Activated CD4-positive, alpha-beta T cell treated with anti-CD3 and anti-CD28 coated beads for 4 hours (primary cell): ENCODE measurements at regions not wholly inside any gene's neighbourhood (a gene's known extent, or its start where the extent isn't known, plus 50 kb on each side); places are given as distances from the start of the nearest gene placed in this dataset.
"Not testable (repeated sequence)": the region's sequence is repeated elsewhere in the genome, so short reads cannot be mapped to it uniquely, and the experiment has no call there.

ENCODE experiments used
- DNase-seq, 2 donors: peaks; one replicate each; pipeline ENCODE4 v3.0.0-alpha.2; 2020

- no peak for DNase-seq
Observed at GRCh38 chr3:102038477-102039142, 189.3 kb downstream of the NFKBIZ start.

DNA sequence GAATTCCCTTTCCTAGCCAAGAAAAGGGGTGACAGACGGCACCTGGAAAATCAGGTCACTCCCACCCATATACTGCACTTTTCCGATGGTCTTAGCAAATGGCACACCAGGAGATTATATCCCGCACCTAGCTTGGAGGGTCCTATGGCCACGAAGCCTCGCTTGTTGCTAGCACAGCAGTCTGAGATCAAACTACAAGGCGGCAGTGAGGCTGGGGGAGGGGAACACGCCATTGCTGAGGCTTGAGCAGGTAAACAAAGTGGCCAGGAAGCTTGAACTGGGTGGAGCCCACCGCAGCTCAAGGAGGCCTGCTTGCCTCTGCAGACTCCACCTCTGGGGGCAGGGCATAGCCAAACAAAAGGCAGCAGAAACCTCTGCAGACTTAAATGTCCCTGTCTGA lies 190.8 kb downstream of the NFKBIZ start:
- DNase-seq = not testable (repeated sequence)

- no peak for DNase-seq
Observed at GRCh38 chr3:102053375-102053989, 204.2 kb downstream of the NFKBIZ start.

DNA sequence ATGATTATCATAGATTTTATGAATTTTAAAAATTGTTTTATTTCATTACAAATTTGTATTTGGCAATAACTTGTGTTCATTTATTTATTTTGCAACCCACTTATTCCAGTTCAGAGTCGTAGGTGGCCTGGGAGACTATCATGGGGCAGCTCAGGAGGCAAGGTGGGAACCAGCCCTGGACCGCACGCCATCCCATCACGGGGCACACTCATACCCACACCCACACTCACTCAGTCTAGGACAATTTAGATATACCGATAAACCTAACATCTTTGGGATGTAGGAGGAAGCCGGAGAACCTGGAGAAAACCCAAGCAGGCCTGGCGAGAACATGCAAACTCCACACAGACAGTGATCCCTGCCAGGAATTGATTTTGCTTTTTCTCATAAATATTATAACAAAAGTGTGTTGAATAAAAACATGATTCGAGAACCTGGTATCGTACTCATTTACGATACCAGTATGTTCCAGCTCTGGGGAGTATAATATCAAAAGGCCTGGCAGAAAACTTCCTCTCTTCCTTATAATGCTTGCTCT lies 205.3 kb downstream of the NFKBIZ start:
- no peak for DNase-seq

DNA sequence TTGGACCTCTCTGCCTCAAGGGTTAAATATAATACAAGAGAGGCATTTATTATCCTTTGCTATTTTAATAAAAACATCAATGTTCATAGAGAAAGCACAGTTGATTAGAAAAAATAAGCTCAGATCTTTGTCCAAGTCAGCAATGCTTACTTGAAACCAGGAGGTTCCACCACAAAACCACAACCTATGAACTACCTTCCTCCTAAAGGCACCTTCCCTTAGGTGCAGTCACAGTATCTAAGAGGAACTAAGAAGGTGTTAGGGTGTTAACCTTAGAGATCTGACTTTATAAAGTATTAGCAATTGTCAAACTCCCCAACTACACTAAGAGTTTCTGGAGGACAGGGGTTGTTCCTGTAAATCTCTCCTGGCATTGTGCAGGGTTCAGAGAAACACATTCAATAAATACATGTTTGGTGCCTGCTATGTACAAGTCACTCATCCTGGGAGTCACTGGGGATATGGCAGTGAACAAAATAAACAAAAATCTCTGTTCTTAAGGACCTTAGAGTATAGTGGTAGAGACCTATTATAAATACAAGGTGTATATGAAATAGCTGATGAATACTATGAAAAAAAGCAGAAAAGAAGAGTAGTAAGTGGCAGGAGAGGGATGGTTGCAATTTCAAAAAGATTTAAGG lies 208.6 kb downstream of the NFKBIZ start:
- peak in 1 of 2 donors; percentile 19 for DNase-seq

- DNase-seq = peak in 1 of 2 donors; percentile 30
Observed at GRCh38 chr3:102059145-102059943, 210.0 kb downstream of the NFKBIZ start.

GRCh38 chr3:102060814-102061213 lies 211.5 kb downstream of the NFKBIZ start:
- DNase-seq = no peak

DNA sequence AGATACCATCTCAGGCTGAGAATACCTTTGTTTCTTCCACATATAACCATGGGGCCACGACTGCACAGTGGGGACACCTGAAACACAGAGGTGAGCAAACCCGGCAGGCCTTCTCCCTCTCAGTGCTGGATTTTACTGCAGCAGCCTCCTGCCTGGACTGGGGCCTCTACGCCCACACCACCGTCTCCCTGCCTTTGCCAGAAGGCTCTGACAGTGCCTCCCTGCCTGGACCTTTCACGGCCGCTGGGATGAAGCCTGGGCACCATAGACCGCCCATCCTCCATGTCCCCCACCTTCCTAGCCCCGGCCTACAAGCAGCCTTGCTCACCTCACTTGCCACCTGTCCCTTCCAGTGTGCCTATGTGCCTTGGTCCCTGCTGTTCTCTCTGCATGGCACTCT lies 214.3 kb downstream of the NFKBIZ start:
- no peak for DNase-seq

- no peak for DNase-seq
Observed at GRCh38 chr3:102066470-102066869, 217.2 kb downstream of the NFKBIZ start.

DNA sequence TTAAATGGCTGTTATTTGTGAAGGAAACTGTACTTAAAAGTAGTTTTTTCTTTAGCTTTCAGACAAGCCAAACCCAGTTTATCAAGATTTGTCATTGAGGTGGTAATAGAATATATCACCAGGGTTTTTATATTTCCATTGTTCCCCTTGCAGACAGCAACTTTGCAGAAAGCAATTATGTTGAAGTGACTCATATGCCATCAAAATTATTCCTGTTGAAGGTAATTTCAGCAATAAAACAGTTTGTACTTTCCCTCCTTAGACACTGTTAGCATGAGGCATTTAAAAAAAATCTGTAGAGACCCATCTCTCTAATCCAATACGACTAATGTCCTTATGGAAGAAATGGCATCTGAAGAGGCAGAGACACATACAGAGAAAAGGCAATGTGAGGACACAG lies 219.0 kb downstream of the NFKBIZ start:
- no peak for DNase-seq

DNA sequence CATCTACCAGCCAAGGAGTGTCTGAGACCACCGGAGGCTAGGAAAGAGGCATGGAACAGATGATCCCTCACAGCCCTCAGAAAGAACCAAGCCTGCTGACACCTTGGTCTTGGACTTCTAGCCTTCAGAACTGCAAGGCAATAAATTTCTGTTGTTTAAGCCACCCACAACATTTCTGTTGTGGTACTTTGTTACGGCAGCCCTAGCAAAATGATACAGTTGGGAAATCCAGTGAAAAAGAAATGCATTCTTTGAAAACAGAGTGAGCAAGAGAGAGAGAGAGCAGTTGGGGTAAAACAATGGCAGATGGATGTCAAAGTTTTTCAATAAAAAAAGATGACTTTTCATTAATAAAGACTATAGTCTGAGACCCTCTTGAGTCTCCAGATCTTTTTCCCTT lies 219.4 kb downstream of the NFKBIZ start:
- DNase-seq = no peak

GRCh38 chr3:102069211-102069662 lies 219.9 kb downstream of the NFKBIZ start:
- DNase-seq = no peak

GRCh38 chr3:102074946-102075345 lies 225.6 kb downstream of the NFKBIZ start:
- no peak for DNase-seq

DNA sequence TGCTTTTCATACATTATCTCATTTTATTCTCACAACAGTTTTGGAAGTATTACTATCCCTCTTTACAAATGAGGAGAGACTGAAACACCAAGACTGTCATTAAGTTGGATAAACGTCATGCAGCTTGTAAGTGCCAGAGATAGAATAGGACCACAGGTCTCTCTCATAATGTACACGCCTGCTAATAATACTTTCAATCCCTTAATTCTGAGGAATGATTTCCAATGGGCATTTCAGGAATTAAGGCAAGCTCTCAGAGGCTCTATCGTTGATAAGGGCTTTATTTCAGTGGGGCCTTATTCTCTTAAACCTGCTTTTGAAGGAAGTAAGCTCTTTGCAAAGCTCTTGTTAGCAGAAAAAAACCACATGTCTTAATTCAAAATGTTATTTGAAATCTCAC lies 229.1 kb downstream of the NFKBIZ start:
- no peak for DNase-seq

DNA sequence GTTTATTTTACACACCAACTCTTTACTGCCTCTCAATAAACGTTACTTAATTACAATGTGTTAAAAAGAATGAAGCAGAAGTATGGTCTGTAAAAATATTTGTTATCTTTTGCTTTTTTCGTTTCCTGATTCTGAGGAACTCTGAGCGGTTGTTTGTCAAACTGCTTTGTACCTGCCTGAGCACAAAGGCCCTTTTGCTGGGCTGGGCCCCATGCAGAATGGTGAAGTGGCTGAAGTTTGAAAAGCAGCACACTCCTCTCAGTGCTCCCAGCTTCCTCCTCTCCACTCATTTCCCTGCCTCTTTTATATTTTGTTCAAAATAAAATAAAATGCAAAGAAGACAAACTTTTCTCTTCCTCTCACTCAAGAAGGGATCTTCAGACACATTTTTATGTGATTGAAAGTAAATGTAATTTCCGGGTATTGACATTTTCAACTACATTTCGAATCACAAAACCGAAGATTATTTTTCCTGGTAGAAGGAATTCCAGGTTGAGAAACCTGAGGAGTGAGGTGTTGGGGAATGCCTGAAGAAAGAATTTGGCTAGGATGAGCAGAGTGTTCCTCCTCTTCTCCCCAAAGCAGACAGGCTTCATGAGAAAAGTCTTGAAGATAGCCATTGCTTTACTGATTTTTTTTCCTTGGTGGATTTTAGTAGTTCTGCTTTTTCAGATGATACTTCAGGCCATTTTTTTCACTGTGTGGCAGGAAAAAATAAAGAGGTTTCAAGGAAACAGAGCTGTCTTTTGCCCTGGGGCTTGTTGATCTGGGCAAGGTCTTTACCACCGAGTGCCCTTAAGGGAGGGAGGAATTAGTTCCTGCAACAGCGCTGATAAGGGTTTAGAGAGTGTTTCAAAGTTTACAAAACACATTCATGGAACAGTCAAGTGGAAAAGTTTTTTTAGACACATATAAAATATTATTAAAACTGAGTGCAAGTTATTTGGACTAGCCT lies 229.8 kb downstream of the NFKBIZ start:
- peak in 1 of 2 donors; percentile 28 for DNase-seq

GRCh38 chr3:102079809-102080197 lies 230.5 kb downstream of the NFKBIZ start:
- peak in 1 of 2 donors; percentile 21 for DNase-seq

- DNase-seq = no peak
Observed at GRCh38 chr3:102081572-102082289, 232.4 kb downstream of the NFKBIZ start.

DNA sequence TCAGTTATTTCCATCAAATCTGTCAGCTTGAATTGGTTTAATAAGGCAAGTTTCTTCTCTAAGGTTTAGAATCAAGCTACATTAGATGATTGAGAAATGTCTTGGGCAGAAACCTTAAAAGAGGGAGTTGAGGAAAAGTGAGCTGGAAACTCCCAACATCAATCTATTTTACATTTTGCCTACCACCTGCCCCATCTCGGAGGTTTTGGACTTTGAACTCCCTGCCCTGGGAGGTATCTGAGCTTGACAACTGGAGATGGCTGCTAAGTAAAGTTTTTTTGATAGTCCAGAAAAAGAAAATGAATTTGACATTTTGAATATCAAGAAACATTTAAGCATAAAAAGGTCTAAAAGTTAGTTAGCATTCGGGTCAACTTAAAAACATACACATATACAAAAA lies 234.2 kb downstream of the NFKBIZ start:
- no peak for DNase-seq

DNA sequence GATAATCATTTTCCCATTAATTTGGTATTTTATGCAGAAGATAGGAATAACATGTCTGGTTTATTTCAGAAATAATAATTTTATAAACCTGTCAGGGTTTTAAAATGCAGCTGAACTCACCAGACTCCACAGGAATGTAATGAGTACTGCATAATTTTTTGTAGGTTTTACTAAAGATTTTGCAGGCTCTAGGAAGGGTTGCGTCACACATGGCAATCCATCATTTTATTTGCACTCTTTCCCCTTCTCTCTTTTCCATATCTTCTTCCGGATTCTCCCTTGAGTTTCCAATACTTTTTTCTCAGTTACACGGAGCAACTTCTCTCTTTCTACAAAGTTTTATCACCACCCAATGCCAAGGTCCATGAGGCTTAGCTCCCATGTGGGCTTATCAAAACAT lies 234.7 kb downstream of the NFKBIZ start:
- DNase-seq = no peak

DNA sequence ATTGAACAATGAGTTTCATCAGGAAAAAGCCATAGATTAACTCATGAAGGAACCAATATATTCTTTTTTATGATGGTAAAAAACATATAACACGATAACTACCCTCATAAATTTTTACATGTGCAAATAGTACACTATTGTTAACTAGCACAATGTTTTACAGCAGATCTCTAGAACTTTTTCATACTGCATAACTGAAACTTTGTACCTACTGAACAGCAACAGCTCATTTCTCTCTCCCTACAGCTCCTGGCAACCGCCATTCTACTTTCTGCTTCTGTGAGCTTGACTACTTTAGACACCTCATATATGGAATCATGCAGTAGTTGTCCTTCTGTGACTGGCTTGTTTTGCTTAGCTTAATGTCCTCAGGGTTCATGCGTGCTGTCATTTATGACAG lies 235.4 kb downstream of the NFKBIZ start:
- DNase-seq = no peak
